ENCODE measurements at regions not wholly inside any gene's neighbourhood (a gene's known extent, or its start where the extent isn't known, plus 50 kb on each side); places are given as distances from the start of the nearest gene placed in this dataset.

DNA sequence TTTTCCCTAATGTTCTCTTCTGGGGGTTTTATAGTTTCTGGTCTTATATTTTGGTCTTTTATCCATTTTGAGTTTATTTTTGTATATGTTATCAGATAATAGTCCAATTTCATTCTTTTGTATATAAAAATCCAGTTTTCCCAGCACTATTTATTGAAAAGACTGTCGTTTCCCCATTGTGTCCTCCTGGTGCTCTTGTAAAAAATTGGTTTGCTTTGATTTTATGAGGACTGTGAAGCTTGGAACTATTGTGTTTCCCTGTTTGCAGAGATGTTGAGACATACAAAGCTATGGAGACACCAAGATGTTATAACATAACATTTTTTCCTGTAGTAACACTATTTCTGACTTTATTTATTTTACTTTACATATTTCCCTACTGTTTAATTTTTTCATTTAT lies 163.3 kb upstream of the TUT7 start:
- Histone ChIP-seq H2AFZ (ENCODE audit: low read depth, low read length) (no peak overlapping the region), H3K27me3 (ENCODE audit: control insufficient read depth in 2 of 2, insufficient read depth in 2 of 2, low read length in 2 of 2) (peaks cover 0 to 7% of the 10 kb centered on the region in 2 experiments; a peak in 4 of 5 replicates), H3K4me2 (ENCODE audit: insufficient read depth, low read length) (no peak overlapping the region), H3K4me3 (no peak overlapping the region), H4K20me1 (replicated peaks; ENCODE audit: control insufficient read depth, insufficient read depth, low read length) (no peaks in the 10 kb centered on the region), H3K36me3 (ENCODE audit: control insufficient read depth, insufficient read depth, low read length) (no peaks in the 10 kb centered on the region), H3K4me1 (replicated peaks in 1 of 2; ENCODE audit: control insufficient read depth in 2 of 2, insufficient read depth in 2 of 2, low read length in 2 of 2) (no peaks in the 10 kb centered on the region), H3K9ac (ENCODE audit: insufficient read depth in 1 of 2, low read depth in 2 of 2, low read length in 2 of 2) (no peak overlapping the region), H3K27ac (ENCODE audit: extremely low read depth, low read depth, low read length) (no peak overlapping the region), H3K9me3 (replicated peaks; ENCODE audit: control insufficient read depth, insufficient read depth, low read depth, low read length) (no peaks in the 10 kb centered on the region), H3K9me1 (ENCODE audit: control insufficient read depth, insufficient read depth, low read length) (no peaks in the 10 kb centered on the region), H3K79me2 (ENCODE audit: control insufficient read depth, insufficient read depth, low read length) (no peaks in the 10 kb centered on the region)
- no TSS peak for BruUV-seq (replicated peaks)
- 0% methylated on average over 1 of the region's 1 CpG for WGBS (ENCODE audit: insufficient coverage, low coverage, missing lambda C conversion rate)
- in situ Hi-C loops (cut with MboI) = no loop called here
- TF ChIP-seq, protein P1, sequence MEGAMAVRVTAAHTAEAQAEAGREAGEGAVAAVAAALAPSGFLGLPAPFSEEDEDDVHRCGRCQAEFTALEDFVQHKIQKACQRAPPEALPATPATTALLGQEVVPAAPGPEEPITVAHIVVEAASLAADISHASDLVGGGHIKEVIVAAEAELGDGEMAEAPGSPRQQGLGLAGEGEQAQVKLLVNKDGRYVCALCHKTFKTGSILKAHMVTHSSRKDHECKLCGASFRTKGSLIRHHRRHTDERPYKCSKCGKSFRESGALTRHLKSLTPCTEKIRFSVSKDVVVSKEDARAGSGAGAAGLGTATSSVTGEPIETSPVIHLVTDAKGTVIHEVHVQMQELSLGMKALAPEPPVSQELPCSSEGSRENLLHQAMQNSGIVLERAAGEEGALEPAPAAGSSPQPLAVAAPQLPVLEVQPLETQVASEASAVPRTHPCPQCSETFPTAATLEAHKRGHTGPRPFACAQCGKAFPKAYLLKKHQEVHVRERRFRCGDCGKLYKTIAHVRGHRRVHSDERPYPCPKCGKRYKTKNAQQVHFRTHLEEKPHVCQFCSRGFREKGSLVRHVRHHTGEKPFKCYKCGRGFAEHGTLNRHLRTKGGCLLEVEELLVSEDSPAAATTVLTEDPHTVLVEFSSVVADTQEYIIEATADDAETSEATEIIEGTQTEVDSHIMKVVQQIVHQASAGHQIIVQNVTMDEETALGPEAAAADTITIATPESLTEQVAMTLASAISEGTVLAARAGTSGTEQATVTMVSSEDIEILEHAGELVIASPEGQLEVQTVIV (CRISPR knock-in tag; IDR thresholded peaks at IDR 0.05; ENCODE audit: borderline replicate concordance) = no peak
- TF ChIP-seq GATAD2A (IDR thresholded peaks at IDR 0.05) = no peak
- TF ChIP-seq, protein P2, sequence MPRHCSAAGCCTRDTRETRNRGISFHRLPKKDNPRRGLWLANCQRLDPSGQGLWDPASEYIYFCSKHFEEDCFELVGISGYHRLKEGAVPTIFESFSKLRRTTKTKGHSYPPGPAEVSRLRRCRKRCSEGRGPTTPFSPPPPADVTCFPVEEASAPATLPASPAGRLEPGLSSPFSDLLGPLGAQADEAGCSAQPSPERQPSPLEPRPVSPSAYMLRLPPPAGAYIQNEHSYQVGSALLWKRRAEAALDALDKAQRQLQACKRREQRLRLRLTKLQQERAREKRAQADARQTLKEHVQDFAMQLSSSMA (CRISPR knock-in tag; IDR thresholded peaks at IDR 0.05) = no peak
- intact Hi-C loops (cut with micrococcal nuclease) = no loop called here
- FAIRE-seq (no peak), ATAC-seq (no peak), DNase-seq (ENCODE audit: extremely low read depth in 1 of 4, low spot score in 3 of 4) (no peak)
- ChIA-PET CTCF (ENCODE audit: low intra/inter-chr PET ratio) (no interaction called here), POLR2A (interaction anchor here (0.7 kb wide), 1 partner anchor 46 kb away, joined by 3 read pairs; no protein-coding TSS in a partner anchor)

Measured in K562 (cell line).